Lung microvascular endothelial cell (primary cell): ENCODE measurements at regions not wholly inside any gene's neighbourhood (a gene's known extent, or its start where the extent isn't known, plus 50 kb on each side); places are given as distances from the start of the nearest gene placed in this dataset.
"Not testable (repeated sequence)": the region's sequence is repeated elsewhere in the genome, so short reads cannot be mapped to it uniquely, and the experiment has no call there.

Source experiments
- DNase-seq, 2 donors: peaks; one replicate each; pipeline versions ENCODE4 v3.0.0 to v3.0.0-alpha.2; 2010; ENCODE audit warnings: low read depth in 2 of 2

DNA sequence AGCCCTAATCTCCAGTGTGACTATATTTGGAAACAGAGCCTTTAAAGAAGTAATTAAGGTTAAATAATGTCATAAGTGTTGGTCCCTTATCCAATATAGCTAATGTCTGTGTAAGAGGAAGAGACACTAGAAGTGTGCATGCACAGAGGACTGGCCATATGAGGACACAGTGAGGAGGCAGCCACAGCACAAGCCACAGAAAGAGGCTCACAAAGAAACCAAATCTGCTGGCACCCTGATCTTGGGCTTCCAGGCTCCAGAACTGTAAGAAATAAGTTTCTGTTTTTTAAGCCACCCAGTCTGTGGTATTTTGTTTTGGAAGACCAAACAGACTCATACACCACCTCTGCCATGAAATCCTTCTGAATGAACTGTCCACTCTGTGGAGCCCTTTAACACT, 186.4 kb upstream of the SLC39A10 start:
- no peak for DNase-seq

DNA sequence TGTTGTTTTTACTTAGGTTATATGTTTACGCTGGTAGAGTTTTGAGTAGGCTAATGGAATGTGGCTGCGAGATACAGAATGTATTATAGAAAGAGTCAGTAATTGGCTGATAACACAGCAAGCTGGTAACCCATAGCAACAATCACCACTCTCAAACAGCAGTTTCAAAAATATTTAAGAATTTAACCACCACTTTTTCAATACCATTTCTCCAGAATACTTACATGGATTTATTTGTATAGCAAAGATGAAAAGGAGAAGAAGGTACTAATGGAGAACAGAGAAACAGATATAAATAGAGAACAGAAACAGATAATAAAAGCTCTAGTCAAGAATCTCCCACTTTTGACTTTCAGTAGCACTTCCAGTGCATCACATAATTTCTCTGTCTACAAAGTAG, 188.3 kb upstream of the SLC39A10 start:
- DNase-seq = no peak

GRCh38 chr2:195466427-195466826, 190.6 kb upstream of the SLC39A10 start:
- no peak for DNase-seq

- DNase-seq = no peak
These were observed 196.0 kb upstream of the SLC39A10 start for GRCh38 chr2:195461010-195461409.

DNA sequence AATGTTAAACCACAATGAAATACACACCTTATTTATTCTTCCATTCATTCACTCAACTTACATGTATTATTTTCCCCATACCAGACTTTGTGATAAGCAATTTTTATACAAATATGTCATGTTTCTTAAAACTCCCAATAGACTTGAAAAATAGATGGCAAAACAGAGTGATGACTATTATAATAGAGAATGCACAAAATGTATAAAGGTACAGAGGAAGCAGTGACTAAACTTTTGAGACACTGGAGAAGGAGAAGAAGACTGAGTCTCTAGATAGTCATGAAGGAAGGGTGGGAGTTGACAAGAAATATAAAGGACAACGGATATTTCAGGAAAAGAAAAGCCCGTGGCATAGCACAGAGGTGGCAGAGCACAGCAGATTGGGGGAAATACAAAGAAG, 198.1 kb upstream of the SLC39A10 start:
- DNase-seq = no peak

GRCh38 chr2:195457873-195458272, 199.2 kb upstream of the SLC39A10 start:
- DNase-seq = no peak

GRCh38 chr2:195456771-195457170, 200.3 kb upstream of the SLC39A10 start:
- no peak for DNase-seq

- DNase-seq = no peak
These were observed 205.9 kb upstream of the SLC39A10 start for GRCh38 chr2:195451160-195451559.

DNA sequence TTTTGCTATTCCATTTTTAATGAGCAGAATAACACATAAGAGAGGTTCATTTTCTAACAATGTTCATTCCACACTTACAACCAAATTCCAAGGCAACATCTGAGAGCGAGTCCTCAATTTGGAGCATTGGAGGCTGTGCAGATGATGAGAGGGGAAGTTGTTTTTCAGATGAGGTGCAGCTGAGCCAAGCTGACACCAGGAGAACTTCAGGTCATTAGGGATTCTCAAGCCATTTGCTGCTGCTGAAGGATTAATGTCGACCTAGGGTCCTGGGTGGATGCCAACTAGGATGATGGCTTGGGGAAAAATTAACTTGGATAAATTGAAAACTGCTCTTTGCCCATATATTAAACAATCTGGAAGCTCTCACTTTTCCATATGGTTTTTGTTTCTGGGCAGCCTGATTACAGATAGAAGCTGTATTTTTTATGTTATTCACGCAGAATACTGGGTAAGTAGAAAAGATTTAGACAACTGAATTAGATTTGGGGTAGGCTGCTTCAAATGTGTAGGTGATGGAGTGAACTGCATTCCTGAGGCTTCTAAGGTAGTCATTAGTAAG, 206.4 kb upstream of the SLC39A10 start:
- no peak for DNase-seq

- no peak for DNase-seq
These were observed 209.6 kb upstream of the SLC39A10 start for GRCh38 chr2:195447323-195447975.

- no peak for DNase-seq
These were observed 211.4 kb upstream of the SLC39A10 start for GRCh38 chr2:195445639-195446038.

- DNase-seq = no peak
These were observed 213.1 kb upstream of the SLC39A10 start for GRCh38 chr2:195443926-195444325.

GRCh38 chr2:195442458-195443175, 214.4 kb upstream of the SLC39A10 start:
- no peak for DNase-seq

GRCh38 chr2:195438692-195439091, 218.3 kb upstream of the SLC39A10 start:
- DNase-seq = no peak

GRCh38 chr2:195437521-195437920, 219.5 kb upstream of the SLC39A10 start:
- no peak for DNase-seq

DNA sequence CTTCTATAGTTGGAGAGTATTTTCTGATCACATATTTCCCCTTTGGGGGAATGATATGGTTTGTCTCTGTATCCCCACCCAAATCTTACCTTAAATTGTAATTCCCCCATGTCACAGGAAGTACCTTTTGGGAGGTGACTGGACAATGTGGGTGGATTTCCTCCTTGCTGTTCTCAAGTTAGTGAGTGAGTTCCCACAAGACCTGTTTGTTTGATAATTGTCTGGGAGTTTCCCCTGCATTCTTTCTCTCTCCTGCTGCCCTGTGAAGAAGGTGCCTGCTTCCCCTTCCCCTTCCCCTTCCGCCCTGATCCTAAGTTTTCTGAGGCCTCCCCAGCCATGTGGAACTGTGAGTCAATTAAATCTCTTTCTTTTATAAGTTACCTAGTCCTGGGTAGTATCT, 222.7 kb upstream of the SLC39A10 start:
- no peak for DNase-seq

GRCh38 chr2:195433729-195434128, 223.3 kb upstream of the SLC39A10 start:
- not testable (repeated sequence) for DNase-seq

DNA sequence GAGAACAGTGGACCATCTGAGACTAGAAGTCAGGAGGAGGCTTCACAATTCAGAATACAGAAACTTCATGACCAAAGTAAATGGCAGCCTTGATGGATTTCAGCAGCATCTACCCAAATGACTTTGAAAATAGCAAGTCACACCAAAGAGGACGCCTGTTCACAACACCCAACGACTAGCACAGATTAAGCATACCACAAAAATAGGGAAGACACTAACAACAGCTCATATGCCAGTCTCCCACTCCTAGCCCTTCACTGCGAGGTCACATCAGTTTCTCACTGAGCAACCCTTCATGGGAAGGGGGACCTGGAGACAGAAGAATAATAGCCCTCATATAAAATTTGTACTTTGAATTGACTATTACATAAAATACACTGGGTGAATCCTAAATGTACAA, 228.4 kb upstream of the SLC39A10 start:
- DNase-seq = no peak

GRCh38 chr2:195425328-195425727, 231.7 kb upstream of the SLC39A10 start:
- no peak for DNase-seq

DNA sequence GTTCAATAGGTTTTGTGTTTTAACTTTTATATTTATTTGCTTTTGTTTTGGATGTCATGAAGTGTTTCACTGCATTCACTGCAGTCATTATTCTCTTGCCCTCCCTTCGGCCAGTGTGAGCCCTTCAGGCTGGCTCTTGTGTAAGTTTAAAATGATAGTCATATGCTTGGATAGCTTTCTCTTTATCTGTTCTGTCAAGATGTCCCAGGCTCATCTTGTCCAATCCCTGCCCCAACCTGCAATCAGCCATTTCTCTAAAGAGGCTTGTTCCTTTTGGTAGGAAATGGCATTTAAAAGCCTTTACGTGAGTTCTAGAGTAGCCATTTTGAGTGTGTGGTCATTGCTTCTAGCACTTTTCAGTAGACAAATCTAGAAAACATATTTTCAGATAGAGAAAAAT, 238.0 kb upstream of the SLC39A10 start:
- no peak for DNase-seq

DNA sequence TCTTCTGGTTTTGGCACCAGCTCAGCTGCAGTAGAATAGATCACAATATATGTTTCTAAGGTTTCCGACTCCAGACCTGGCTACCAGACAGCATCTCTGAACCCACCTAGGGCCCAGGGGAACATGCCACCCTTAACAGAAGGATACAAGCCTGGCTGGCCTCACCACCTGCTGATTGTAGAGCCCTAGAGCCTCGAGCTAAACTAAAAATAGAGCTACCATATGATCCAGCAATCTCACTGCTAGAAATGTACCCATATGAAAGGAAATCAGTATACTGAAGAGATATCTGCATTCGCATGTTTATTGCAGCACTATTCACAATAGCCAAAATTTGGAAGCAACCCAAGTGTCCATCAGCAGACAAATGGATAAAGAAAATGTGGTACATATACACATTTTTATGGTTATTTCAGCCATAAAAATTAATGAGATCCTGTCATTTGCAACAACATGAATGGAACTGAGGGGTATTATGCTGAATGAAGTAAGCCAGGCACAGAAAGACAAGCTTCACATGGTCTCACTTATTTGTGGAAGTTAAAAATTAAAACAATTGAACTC, 242.4 kb upstream of the SLC39A10 start:
- no peak for DNase-seq

DNA sequence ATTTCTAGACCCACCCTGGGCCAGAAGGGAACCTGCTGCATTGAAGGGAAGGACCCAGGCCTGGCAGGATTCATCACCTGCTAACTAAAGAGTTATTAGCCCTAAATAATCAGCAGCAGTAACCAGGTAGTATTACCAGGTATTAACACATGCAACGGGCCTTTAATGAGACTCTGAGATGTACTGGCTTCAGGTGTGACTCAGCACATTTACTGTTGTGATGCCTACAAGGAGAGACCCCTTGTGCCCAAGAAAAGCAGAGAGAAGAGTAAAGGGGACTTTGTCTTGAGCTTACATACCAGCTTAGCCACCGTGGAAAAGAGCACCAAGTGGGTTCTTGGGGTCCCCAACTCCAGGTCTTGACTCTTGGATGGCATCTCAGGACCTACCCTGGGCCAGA, 243.1 kb upstream of the SLC39A10 start:
- DNase-seq = no peak

DNA sequence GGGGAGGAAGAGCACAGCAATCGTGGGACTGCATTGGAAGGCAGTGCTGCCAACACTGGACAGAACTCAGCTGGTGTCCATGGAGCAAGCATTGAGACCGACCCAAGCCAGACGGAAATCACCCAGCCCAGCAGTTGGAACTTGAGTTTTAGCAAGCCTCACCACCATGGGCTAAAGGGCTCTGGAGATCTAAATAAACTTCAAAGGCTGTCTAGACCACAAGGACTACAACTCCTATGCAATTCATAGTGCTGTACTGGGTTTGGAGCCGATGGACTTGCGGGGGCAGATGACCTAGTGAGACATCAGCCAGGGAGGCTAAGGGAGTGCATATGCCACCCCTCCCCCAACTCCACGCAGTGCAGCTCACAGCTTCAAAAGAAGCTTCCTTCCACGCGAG, 243.6 kb upstream of the SLC39A10 start:
- no peak for DNase-seq
